ENCODE measurements at regions not wholly inside any gene's neighbourhood (a gene's known extent, or its start where the extent isn't known, plus 50 kb on each side); places are given as distances from the start of the nearest gene placed in this dataset.
"Not testable (repeated sequence)": the region's sequence is repeated elsewhere in the genome, so short reads cannot be mapped to it uniquely, and the experiment has no call there.

DNA sequence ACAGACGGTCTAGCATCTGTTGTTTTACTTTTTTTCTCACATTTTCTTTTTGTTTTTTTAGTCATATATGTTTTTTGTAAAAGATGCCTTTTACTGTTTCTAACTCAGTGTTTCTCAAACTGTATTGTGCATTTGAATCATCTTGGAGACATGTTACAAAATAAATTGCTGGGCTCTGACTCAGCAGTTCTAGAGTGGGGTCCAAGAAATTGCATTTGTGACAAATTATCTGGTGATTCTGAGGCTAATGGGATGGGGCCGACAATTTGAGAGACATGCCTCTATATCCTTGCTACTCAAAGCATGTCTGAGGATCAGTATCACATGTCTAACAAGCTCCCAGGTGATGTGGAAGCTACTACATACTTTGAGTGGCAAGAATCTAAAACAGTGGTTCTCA lies 478.8 kb downstream of the PLCL1 start:
- DNase-seq (ENCODE audit: extremely low spot score in 2 of 2): no peak
- H3K4me3 ChIP-seq: no peak overlapping the region
- no peaks in the 10 kb centered on the region for H3K4me1 ChIP-seq
- intact Hi-C loops (cut with DNase I): no loop called here
- no peaks in the 10 kb centered on the region for H3K9me3 ChIP-seq
- no peak for TF ChIP-seq POLR2A (IDR thresholded peaks at IDR 0.05)
- no peaks in the 10 kb centered on the region for H3K27me3 ChIP-seq
- H3K27ac ChIP-seq: no peak overlapping the region
- H3K36me3 ChIP-seq: no peaks in the 10 kb centered on the region

DNA sequence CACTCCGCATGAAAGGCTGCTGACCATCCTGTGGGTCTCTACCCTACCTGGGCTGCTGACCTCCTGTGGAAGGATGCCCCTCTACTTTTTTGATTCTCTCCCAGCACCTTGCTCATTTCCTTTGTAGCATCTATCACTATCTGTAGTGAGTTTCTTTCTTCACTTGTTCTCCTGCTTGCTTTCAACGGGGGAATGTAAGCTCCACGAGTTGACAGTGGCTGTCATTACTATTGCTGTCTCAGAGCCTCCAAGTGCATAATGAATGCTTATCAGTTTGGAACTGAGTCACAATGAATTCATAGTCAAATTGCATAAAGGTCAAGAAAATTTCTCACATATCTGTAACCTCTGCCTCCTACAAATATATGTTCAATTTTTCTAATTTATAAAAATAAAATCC lies 477.7 kb downstream of the PLCL1 start:
- intact Hi-C loops (cut with DNase I): no loop called here
- no peak for TF ChIP-seq POLR2AphosphoS5 (IDR thresholded peaks at IDR 0.05; ENCODE audit: insufficient read depth in 1 of 2, low read depth in 1 of 2)
- TF ChIP-seq, protein P1, sequence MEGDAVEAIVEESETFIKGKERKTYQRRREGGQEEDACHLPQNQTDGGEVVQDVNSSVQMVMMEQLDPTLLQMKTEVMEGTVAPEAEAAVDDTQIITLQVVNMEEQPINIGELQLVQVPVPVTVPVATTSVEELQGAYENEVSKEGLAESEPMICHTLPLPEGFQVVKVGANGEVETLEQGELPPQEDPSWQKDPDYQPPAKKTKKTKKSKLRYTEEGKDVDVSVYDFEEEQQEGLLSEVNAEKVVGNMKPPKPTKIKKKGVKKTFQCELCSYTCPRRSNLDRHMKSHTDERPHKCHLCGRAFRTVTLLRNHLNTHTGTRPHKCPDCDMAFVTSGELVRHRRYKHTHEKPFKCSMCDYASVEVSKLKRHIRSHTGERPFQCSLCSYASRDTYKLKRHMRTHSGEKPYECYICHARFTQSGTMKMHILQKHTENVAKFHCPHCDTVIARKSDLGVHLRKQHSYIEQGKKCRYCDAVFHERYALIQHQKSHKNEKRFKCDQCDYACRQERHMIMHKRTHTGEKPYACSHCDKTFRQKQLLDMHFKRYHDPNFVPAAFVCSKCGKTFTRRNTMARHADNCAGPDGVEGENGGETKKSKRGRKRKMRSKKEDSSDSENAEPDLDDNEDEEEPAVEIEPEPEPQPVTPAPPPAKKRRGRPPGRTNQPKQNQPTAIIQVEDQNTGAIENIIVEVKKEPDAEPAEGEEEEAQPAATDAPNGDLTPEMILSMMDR (IDR thresholded peaks at IDR 0.05): no peak
- TF ChIP-seq POLR2A (IDR thresholded peaks at IDR 0.05): no peak
- no peak for DNase-seq (ENCODE audit: extremely low spot score in 2 of 2)
- Histone ChIP-seq H3K27ac (no peak overlapping the region), H3K9me3 (no peaks in the 10 kb centered on the region), H3K36me3 (no peaks in the 10 kb centered on the region), H3K4me3 (no peak overlapping the region), H3K4me1 (no peaks in the 10 kb centered on the region), H3K27me3 (no peaks in the 10 kb centered on the region)

DNA sequence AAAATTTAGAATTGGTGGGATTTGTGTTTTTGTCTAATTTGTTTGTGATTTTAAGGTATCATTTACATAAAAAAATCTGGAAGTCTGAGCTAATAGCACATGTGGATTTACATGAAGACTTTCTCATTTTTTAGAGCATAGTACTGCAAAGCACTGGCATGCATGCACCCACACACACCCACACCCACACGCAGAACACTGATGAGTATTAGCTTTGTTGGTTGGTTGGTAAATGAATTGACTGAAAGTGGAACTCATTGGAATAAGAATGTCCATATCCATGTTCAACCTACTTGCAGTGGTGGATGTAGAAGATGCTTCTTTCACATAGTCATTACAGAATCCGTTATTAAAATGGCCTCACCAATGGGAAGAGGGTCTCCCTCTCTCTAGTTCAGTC lies 475.8 kb downstream of the PLCL1 start:
- Histone ChIP-seq H3K36me3 (no peaks in the 10 kb centered on the region), H3K9me3 (no peaks in the 10 kb centered on the region), H3K4me3 (no peak overlapping the region), H3K27me3 (no peaks in the 10 kb centered on the region), H3K27ac (no peak overlapping the region), H3K4me1 (no peaks in the 10 kb centered on the region)
- intact Hi-C loops (cut with DNase I): no loop called here
- no peak for DNase-seq (ENCODE audit: extremely low spot score in 2 of 2)
- no peak for TF ChIP-seq POLR2A (IDR thresholded peaks at IDR 0.05)
- TF ChIP-seq, protein P1 (IDR thresholded peaks at IDR 0.05): no peak
- no peak for TF ChIP-seq POLR2AphosphoS5 (IDR thresholded peaks at IDR 0.05; ENCODE audit: insufficient read depth in 1 of 2, low read depth in 1 of 2)

DNA sequence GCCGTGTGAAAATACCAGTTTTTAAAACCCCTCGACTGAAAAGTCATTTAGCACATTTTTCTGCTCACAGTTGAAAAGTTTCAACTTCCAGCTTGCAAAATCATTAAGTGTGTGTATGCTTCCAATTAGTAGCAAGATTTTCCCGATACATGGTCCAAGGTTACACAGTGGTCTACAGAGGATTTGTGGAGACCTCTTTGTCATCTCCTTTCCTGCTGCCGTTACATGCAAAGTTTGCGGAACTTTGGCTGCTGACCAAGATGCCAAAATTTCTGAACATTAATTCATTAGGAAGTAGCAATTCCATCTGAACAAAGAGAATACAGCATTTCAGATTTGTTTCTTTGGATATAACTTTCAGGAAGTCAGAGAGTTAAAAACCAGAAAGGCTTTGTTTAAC lies 474.6 kb downstream of the PLCL1 start:
- peaks cover 3% of the 10 kb centered on the region for H3K4me1 ChIP-seq
- no peak for DNase-seq (ENCODE audit: extremely low spot score in 2 of 2)
- intact Hi-C loops (cut with DNase I): no loop called here
- TF ChIP-seq POLR2AphosphoS5 (IDR thresholded peaks at IDR 0.05; ENCODE audit: insufficient read depth in 1 of 2, low read depth in 1 of 2) (no peak), POLR2A (IDR thresholded peaks at IDR 0.05) (no peak)
- TF ChIP-seq, protein P1 (IDR thresholded peaks at IDR 0.05): no peak
- no peaks in the 10 kb centered on the region for H3K27me3 ChIP-seq
- no peak overlapping the region for H3K27ac ChIP-seq
- no peaks in the 10 kb centered on the region for H3K9me3 ChIP-seq
- H3K36me3 ChIP-seq: no peaks in the 10 kb centered on the region
- H3K4me3 ChIP-seq: no peak overlapping the region

DNA sequence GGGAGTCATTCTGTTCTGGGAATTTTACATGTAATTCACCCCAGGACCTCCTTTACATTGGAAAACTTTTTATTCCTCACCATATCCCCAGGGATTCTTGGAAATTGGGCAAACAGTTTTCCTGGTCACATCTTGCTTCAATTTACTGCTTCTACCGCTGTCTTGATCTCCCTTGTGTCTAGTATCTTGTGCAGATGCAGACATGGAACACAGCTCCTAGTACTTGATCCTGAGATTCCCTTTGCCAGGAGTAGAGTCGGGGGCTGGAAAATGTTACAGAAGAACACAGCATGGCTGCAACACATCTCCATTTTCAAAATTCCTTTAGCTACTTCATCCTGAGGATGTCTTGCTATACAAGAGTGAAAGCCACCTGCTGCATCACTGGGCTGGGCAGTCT lies 472.8 kb downstream of the PLCL1 start:
- intact Hi-C loops (cut with DNase I): no loop called here
- no peak for DNase-seq (ENCODE audit: extremely low spot score in 2 of 2)
- TF ChIP-seq, protein P1 (IDR thresholded peaks at IDR 0.05): no peak
- TF ChIP-seq POLR2A (IDR thresholded peaks at IDR 0.05) (no peak), POLR2AphosphoS5 (IDR thresholded peaks at IDR 0.05; ENCODE audit: insufficient read depth in 1 of 2, low read depth in 1 of 2) (no peak)
- Histone ChIP-seq H3K27me3 (no peaks in the 10 kb centered on the region), H3K4me3 (no peak overlapping the region), H3K27ac (no peak overlapping the region), H3K36me3 (no peaks in the 10 kb centered on the region), H3K9me3 (no peaks in the 10 kb centered on the region), H3K4me1 (peaks cover 12% of the 10 kb centered on the region)

DNA sequence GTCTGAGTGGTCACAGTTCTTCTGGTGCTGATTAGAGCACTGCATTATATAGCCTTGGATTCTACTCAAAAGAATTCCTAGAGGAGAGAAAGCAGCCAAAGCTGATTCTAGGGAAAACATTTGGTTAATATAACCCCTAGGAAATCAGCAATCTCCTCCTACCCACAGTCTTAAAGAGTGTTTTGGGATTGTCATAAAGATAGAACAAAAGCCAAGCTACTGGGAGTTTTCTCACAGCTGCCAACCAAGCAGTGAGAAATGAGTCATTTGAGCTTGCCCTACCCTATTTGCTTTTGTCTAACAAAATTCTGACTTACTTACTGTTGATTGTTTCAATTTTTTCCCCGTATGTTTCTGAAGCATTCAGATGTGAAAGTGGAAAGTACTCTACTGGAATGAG lies 469.3 kb downstream of the PLCL1 start:
- DNase-seq (ENCODE audit: extremely low spot score in 2 of 2): no peak
- Histone ChIP-seq H3K27ac (no peak overlapping the region), H3K36me3 (no peaks in the 10 kb centered on the region), H3K9me3 (no peaks in the 10 kb centered on the region), H3K27me3 (no peaks in the 10 kb centered on the region), H3K4me3 (no peak overlapping the region), H3K4me1 (peaks cover 12% of the 10 kb centered on the region)
- TF ChIP-seq POLR2A (IDR thresholded peaks at IDR 0.05): no peak
- no peak for TF ChIP-seq POLR2AphosphoS5 (IDR thresholded peaks at IDR 0.05; ENCODE audit: insufficient read depth in 1 of 2, low read depth in 1 of 2)
- TF ChIP-seq, protein P1 (IDR thresholded peaks at IDR 0.05): no peak
- intact Hi-C loops (cut with DNase I): no loop called here

DNA sequence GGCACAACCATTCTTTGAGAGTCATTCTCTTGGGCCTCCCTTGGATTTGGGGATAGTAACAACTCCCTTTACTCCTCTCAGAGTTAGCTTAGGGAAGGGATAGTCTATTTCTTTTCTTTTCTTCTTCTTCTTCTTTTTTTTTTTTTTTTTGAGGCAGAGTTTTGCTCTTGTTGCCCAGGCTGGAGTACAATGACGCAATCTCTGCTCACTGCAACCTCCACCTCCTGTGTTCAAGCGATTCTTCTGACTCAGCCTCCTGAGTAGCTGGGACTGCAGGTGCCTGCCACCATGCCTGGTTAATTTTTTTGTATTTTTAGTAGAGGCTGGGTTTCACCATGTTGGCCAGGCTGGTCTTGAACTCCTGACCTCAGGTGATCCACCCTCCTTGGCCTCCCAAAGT lies 465.8 kb downstream of the PLCL1 start:
- H3K27ac ChIP-seq; H3K36me3 ChIP-seq; intact Hi-C loops (cut with DNase I); H3K4me3 ChIP-seq; DNase-seq (ENCODE audit: extremely low spot score in 2 of 2); H3K27me3 ChIP-seq; H3K9me3 ChIP-seq: not testable (repeated sequence)
- peaks cover 12% of the 10 kb centered on the region for H3K4me1 ChIP-seq
